H1 (cell line): ENCODE measurements at regions not wholly inside any gene's neighbourhood (a gene's known extent, or its start where the extent isn't known, plus 50 kb on each side); places are given as distances from the start of the nearest gene placed in this dataset.

Experiments
- CTCF ChIA-PET: fragments of 300-600 bp; sonication (Branson Sonifier 250); formaldehyde crosslinking; loops from one replicate; lab custom pipeline; 2021; ENCODE audit not compliant: partially characterized antibody; lab: Charles Lee
- POLR2A ChIA-PET: fragments of 300-600 bp; sonication (Branson Sonifier 250); formaldehyde crosslinking; loops from one replicate; lab custom pipeline; 2021; ENCODE audit warnings: inconsistent platforms; ENCODE audit not compliant: partially characterized antibody; lab: Charles Lee
- DNase-seq, 2 experiments: peaks; one replicate each; pipeline versions ENCODE4 v3.0.0 to v3.0.0-alpha.2; 2010 to 2022; ENCODE audit warnings: low spot score in 2 of 2, low read depth in 1 of 2, mixed read lengths in 1 of 2
- FAIRE-seq: peaks from 2 replicates; lab custom pipeline; 2011; peaks lifted over from hg19 to GRCh38; lab: Jason Lieb, UNC
- H2AFZ ChIP-seq: 2 replicates; pipeline ENCODE4 v1.8.1; 2012; ENCODE audit warnings: low read length, inconsistent platforms
- H2AK5ac ChIP-seq: 2 replicates; pipeline ENCODE4 v1.6.1; 2013; ENCODE audit warnings: low read depth, low read length
- H2BK120ac ChIP-seq: replicated peaks from 2 replicates; pipeline ENCODE3; 2013; ENCODE audit warnings: low read depth, low read length, inconsistent platforms
- H2BK12ac ChIP-seq: 2 replicates; pipeline ENCODE4 v1.6.1; 2013; ENCODE audit warnings: low read depth, low read length
- H2BK15ac ChIP-seq: 2 replicates; pipeline ENCODE4 v1.6.1; 2013; ENCODE audit warnings: low read length
- H2BK20ac ChIP-seq: 2 replicates; pipeline ENCODE4 v1.6.1; 2013; ENCODE audit warnings: low read length
- H2BK5ac ChIP-seq: 2 replicates; pipeline ENCODE4 v1.6.1; 2013; ENCODE audit warnings: low read depth, low read length
- H3K14ac ChIP-seq: 2 replicates; pipeline ENCODE4 v1.6.1; 2013; ENCODE audit warnings: inconsistent platforms; ENCODE audit not compliant: insufficient read length
- H3K18ac ChIP-seq: 2 replicates; pipeline ENCODE4 v1.6.1; 2013; ENCODE audit warnings: low read length; ENCODE audit errors: extremely low read depth
- H3K23ac ChIP-seq: 2 replicates; pipeline ENCODE4 v1.6.1; 2013; ENCODE audit warnings: inconsistent platforms; ENCODE audit not compliant: insufficient read length
- H3K23me2 ChIP-seq: 2 replicates; pipeline ENCODE4 v1.6.1; 2013; ENCODE audit warnings: low read depth, low read length
- H3K27ac ChIP-seq: 2 replicates; pipeline ENCODE4 v1.6.1; 2011; ENCODE audit warnings: low read depth, low read length, inconsistent platforms
- H3K27me3 ChIP-seq, 4 experiments: replicated peaks in 1 of 4; 1 replicate in 1 of 4; 2 replicates in 3 of 4; pipeline versions ENCODE4 v1.6.1 to v1.8.1; 2011 to 2013; ENCODE audit warnings: low read length in 3 of 4, mild to moderate bottlenecking in 3 of 4, inconsistent platforms in 2 of 4, mixed read lengths in 2 of 4, moderate library complexity in 1 of 4; ENCODE audit not compliant: control insufficient read depth in 3 of 4, insufficient read depth in 3 of 4; ENCODE audit errors: extremely low read depth in 1 of 4
- H3K36me3 ChIP-seq, 4 experiments: 2 replicates each; pipeline versions ENCODE4 v1.6.1 to v1.8.1; 2011 to 2013; ENCODE audit warnings: mild to moderate bottlenecking in 4 of 4, low read length in 3 of 4, moderate library complexity in 2 of 4, control low read depth in 1 of 4, inconsistent platforms in 1 of 4; ENCODE audit not compliant: insufficient read depth in 4 of 4, control insufficient read depth in 2 of 4
- H3K4ac ChIP-seq: replicated peaks from 2 replicates; pipeline ENCODE3; 2013; ENCODE audit warnings: low read length, low read depth, mixed read lengths, inconsistent platforms; ENCODE audit not compliant: insufficient read length
- H3K4me1 ChIP-seq, 4 experiments: replicated peaks in 1 of 4; 1 replicate in 1 of 4; 2 replicates in 3 of 4; pipeline versions ENCODE4 v1.6.1 to v1.8.1; 2011 to 2013; ENCODE audit warnings: low read length in 3 of 4, inconsistent platforms in 2 of 4, mixed read lengths in 1 of 4; ENCODE audit not compliant: insufficient read depth in 4 of 4, control insufficient read depth in 3 of 4
- H3K4me2 ChIP-seq, 2 experiments: 2 replicates each; pipeline versions ENCODE4 v1.6.1 to v1.8.1; 2011 to 2013; ENCODE audit warnings: low read depth in 2 of 2, low read length in 2 of 2, control low read depth in 1 of 2, inconsistent platforms in 1 of 2, mild to moderate bottlenecking in 1 of 2; ENCODE audit not compliant: insufficient read depth in 1 of 2
- H3K4me3 ChIP-seq, 4 experiments: fragments of 200-600, 300-600 bp in 1 of 4; sonication (generic), shearing (Covaris generic), sonication (Bioruptor Twin) in 1 of 4; 2 replicates each; pipeline versions ENCODE4 v1.5.1 to v1.8.1; 2011 to 2016; ENCODE audit warnings: low read length in 4 of 4, low read depth in 3 of 4, control low read depth in 2 of 4, inconsistent platforms in 2 of 4, mild to moderate bottlenecking in 2 of 4, mixed read lengths in 1 of 4, moderate library complexity in 1 of 4; ENCODE audit not compliant: insufficient read depth in 2 of 4; ENCODE audit errors: extremely low read depth in 1 of 4
- H3K56ac ChIP-seq: replicated peaks from 2 replicates; pipeline ENCODE3; 2013; ENCODE audit warnings: low read depth, mild to moderate bottlenecking, mixed read lengths, low read length, inconsistent platforms; ENCODE audit not compliant: insufficient read length
- H3K79me1 ChIP-seq: 2 replicates; pipeline ENCODE4 v1.6.1; 2013; ENCODE audit warnings: low read depth, low read length, control low read depth
- H3K79me2 ChIP-seq, 2 experiments: 2 replicates each; pipeline versions ENCODE4 v1.6.1 to v1.8.1; 2012 to 2013; ENCODE audit warnings: low read length in 2 of 2, mild to moderate bottlenecking in 2 of 2, inconsistent platforms in 1 of 2; ENCODE audit not compliant: insufficient read depth in 2 of 2, control insufficient read depth in 1 of 2
- H3K9ac ChIP-seq, 4 experiments: replicated peaks in 1 of 4; 1 replicate in 1 of 4; 2 replicates in 3 of 4; pipeline versions ENCODE4 v1.6.1 to v1.8.1; 2011 to 2013; ENCODE audit warnings: low read depth in 3 of 4, low read length in 3 of 4, control low read depth in 2 of 4, mild to moderate bottlenecking in 2 of 4, moderate library complexity in 2 of 4, inconsistent platforms in 1 of 4; ENCODE audit errors: extremely low read depth in 1 of 4
- H3K9me3 ChIP-seq, 2 experiments: 2 replicates each; pipeline versions ENCODE4 v1.6.1 to v1.8.1; 2012 to 2013; ENCODE audit warnings: mild to moderate bottlenecking in 2 of 2, moderate library complexity in 2 of 2, control low read depth in 1 of 2, inconsistent platforms in 1 of 2, low read depth in 1 of 2, low read length in 1 of 2, mixed read lengths in 1 of 2; ENCODE audit not compliant: insufficient read depth in 2 of 2
- H4K20me1 ChIP-seq, 2 experiments: replicated peaks in 1 of 2; 2 replicates each; pipeline versions ENCODE3 to v1.8.1; 2011 to 2013; ENCODE audit warnings: inconsistent platforms in 2 of 2, low read length in 2 of 2, mild to moderate bottlenecking in 1 of 2; ENCODE audit not compliant: insufficient read depth in 2 of 2, control insufficient read depth in 1 of 2
- H4K5ac ChIP-seq: 2 replicates; pipeline ENCODE4 v1.6.1; 2013; ENCODE audit warnings: low read length, low read depth, mixed read lengths, inconsistent platforms; ENCODE audit not compliant: insufficient read length
- H4K8ac ChIP-seq: 2 replicates; pipeline ENCODE4 v1.8.0; 2013; ENCODE audit warnings: mild to moderate bottlenecking, moderate library complexity, low read length, inconsistent platforms; ENCODE audit not compliant: insufficient read depth; ENCODE audit errors: extremely low read depth
- H4K91ac ChIP-seq: replicated peaks from 2 replicates; pipeline ENCODE3; 2013; ENCODE audit warnings: low read length, mixed read lengths, inconsistent platforms; ENCODE audit not compliant: insufficient read length
- BACH1 ChIP-seq: IDR thresholded peaks from 2 replicates; pipeline ENCODE4 v1.6.1; 2012; ENCODE audit warnings: low read length, improper control_type of control experiment
- CBX5 ChIP-seq: fragments of 300-800, 300-1000 bp; sonication (generic); IDR thresholded peaks from 2 replicates; pipeline ENCODE4 v1.7.1; 2016; ENCODE audit warnings: antibody characterized with exemption, low read length, low read depth
- CBX8 ChIP-seq: fragments of 300-800, 300-1000 bp; sonication (generic); IDR thresholded peaks from 2 replicates; pipeline ENCODE4 v1.7.1; 2016; ENCODE audit warnings: low read depth, low read length, borderline replicate concordance
- CHD1 ChIP-seq: IDR thresholded peaks from 2 replicates; pipeline ENCODE4 v1.6.1; 2012; ENCODE audit warnings: low read depth, low read length, improper control_type of control experiment
- CTBP2 ChIP-seq: IDR thresholded peaks from 2 replicates; pipeline ENCODE4 v1.7.0; 2011; ENCODE audit warnings: borderline replicate concordance, mild to moderate bottlenecking, moderate library complexity, mixed read lengths, low read length; ENCODE audit not compliant: insufficient read depth, insufficient read length
- EP300 ChIP-seq, 2 experiments: IDR thresholded peaks; 1 replicate in 1 of 2; 2 replicates in 1 of 2; pipeline ENCODE4 v1.6.1; 2011 to 2012; ENCODE audit warnings: low read depth in 2 of 2, low read length in 2 of 2, mild to moderate bottlenecking in 2 of 2, borderline replicate concordance in 1 of 2, inconsistent platforms in 1 of 2, moderate library complexity in 1 of 2
- GTF2F1 ChIP-seq: IDR thresholded peaks from 2 replicates; pipeline ENCODE4 v1.6.1; 2012; ENCODE audit warnings: low read depth, low read length, improper control_type of control experiment, borderline replicate concordance
- NANOG ChIP-seq: IDR thresholded peaks from 2 replicates; pipeline ENCODE4 v1.6.1; 2011; ENCODE audit warnings: low read length, low read depth, mild to moderate bottlenecking, inconsistent platforms; ENCODE audit not compliant: insufficient read depth, poor library complexity, severe bottlenecking
- POLR2AphosphoS5 ChIP-seq: IDR thresholded peaks from 2 replicates; pipeline ENCODE4 v1.6.1; 2011; ENCODE audit warnings: low read depth, low read length
- SIRT6 ChIP-seq: IDR thresholded peaks from one replicate; pipeline ENCODE4 v1.7.1; 2012; ENCODE audit warnings: low read length, inconsistent platforms
- SP4 ChIP-seq: IDR thresholded peaks from 2 replicates; pipeline ENCODE4 v1.6.1; 2012; ENCODE audit warnings: low read length, inconsistent platforms
- TBP ChIP-seq: IDR thresholded peaks from 2 replicates; pipeline ENCODE4 v1.6.1; 2011; ENCODE audit warnings: low read depth, low read length, improper control_type of control experiment
- TCF12 ChIP-seq: IDR thresholded peaks from 2 replicates; pipeline ENCODE4 v1.6.1; 2011; ENCODE audit warnings: low read depth, mild to moderate bottlenecking, low read length
- TEAD4 ChIP-seq: IDR thresholded peaks from 2 replicates; pipeline ENCODE4 v1.6.1; 2012; ENCODE audit warnings: low read depth, low read length, inconsistent platforms, mixed read lengths
- ZNF274 ChIP-seq: IDR thresholded peaks from 2 replicates; pipeline ENCODE4 v1.7.0; 2012; ENCODE audit warnings: low read length, borderline replicate concordance; ENCODE audit errors: extremely low read depth
- WGBS, 2 experiments: shearing (Covaris generic) in 1 of 2; methylation state at CpG; one replicate each; pipeline versions ENCODE4 v1.1.6 to v1.1.7; 2013 to 2015; ENCODE audit warnings: low lambda C conversion rate in 2 of 2, mixed read lengths in 2 of 2, inconsistent platforms in 1 of 2, low coverage in 1 of 2, missing lambda C conversion rate in 1 of 2; ENCODE audit not compliant: insufficient replicate concordance in 2 of 2, insufficient coverage in 1 of 2, insufficient read length in 1 of 2; ENCODE audit errors: extremely low coverage in 1 of 2, missing lambda C conversion rate in 1 of 2; 5-methylcytosine and 5-hydroxymethylcytosine counted together

DNA sequence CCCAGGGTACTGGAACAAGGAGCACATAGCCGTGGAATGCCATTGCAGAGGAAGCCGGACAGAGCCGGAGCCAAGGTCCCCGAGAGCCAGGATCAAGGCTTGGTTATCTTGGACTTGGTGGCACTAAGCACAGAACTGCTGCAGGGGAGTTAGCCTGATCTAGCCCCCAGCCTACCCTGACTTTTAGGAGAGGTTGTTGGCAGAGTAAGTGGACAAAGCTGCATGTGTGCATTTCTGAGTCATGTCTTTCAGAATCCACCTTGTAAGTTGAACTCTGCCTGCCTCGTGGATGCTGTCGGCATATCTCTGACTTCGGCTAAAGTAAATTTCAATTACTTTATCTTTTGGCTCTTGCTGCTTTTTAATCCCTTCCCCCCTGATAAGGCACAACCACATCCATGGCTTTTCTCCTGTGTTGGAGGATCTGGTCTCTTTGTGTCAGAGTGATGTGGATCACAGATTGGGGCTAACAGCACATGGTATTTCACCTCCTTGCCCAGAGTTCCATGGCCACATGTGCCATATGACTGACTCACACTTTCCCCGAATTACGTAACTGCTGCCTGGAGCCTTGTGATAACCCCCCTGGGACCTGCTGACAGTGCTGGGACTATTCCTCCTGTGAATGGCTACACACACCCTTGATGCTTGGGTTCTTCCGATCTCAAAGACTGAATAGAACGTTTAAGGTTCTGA lies 240.3 kb downstream of the EMP1 start:
- Histone ChIP-seq H3K9ac (no peak overlapping the region), H2BK5ac (no peak overlapping the region)
- FAIRE-seq: no peak
- no peak for TF ChIP-seq ZNF274
- no peak for TF ChIP-seq CBX8
- no peak for TF ChIP-seq GTF2F1
- TF ChIP-seq TEAD4: no peak
- no peak for TF ChIP-seq CHD1
- no peak for TF ChIP-seq CBX5
- no peak for TF ChIP-seq NANOG
- TF ChIP-seq POLR2AphosphoS5: no peak
- TF ChIP-seq SIRT6: no peak
- no peak for TF ChIP-seq TBP
- no peak for TF ChIP-seq BACH1
- TF ChIP-seq EP300 (IDR thresholded peaks at IDR 0.05; ENCODE audit: borderline replicate concordance in 1 of 2, low read depth in 2 of 2, low read length in 2 of 2): no peak
- no peak for TF ChIP-seq SP4
- TF ChIP-seq TCF12: no peak
- no peak for TF ChIP-seq CTBP2

More for the DNA sequence above, 240.3 kb downstream of the EMP1 start:
- Histone ChIP-seq H3K4me1 (peaks cover 0 to 10% (median 6%) of the 10 kb centered on the region in 4 experiments; a peak in 2 of 7 replicates), H3K23me2 (no peaks in the 10 kb centered on the region; the same call in 1 of the 2 replicates), H3K14ac (no peak overlapping the region), H4K20me1 (no peaks in the 10 kb centered on the region), H3K27ac (no peak overlapping the region), H2BK15ac (no peak overlapping the region), H3K4me3 (no peak overlapping the region), H3K23ac (no peak overlapping the region), H3K27me3 (no peaks in the 10 kb centered on the region), H4K5ac (no peak overlapping the region), H4K91ac (no peak overlapping the region), H3K18ac (no peak overlapping the region), H2AK5ac (no peak overlapping the region), H3K4ac (no peak overlapping the region), H3K79me2 (no peaks in the 10 kb centered on the region), H3K79me1 (no peaks in the 10 kb centered on the region), H2BK120ac (no peak overlapping the region), H3K9me3 (no peaks in the 10 kb centered on the region), H3K36me3 (no peaks in the 10 kb centered on the region), H2BK12ac (no peak overlapping the region), H2AFZ (no peak overlapping the region), H3K56ac (no peak overlapping the region), H4K8ac (no peak overlapping the region), H3K4me2 (no peak overlapping the region), H2BK20ac (no peak overlapping the region)
- WGBS, 2 experiments: 92% methylated on average over 11 of the region's 11 CpGs; no CpG with 5 or more reads in 1 of the 2 experiments
- ChIA-PET POLR2A (no interaction called here), CTCF (interaction anchor here (0.6 to 1.5 kb wide), 3 partner anchors 74 to 898 kb away, joined by 3 read pairs; no protein-coding TSS in a partner anchor)
- no peak for DNase-seq
